Left lobe of liver (tissue), 2 donors: ENCODE measurements at regions not wholly inside any gene's neighbourhood (a gene's known extent, or its start where the extent isn't known, plus 50 kb on each side); places are given as distances from the start of the nearest gene placed in this dataset.

Experiments
- ATAC-seq: fragments of 200-7000 bp; cut with Tn5 transposase; one replicate; pipeline ENCODE4 v1.9.1; 2020; ENCODE audit warnings: mild to moderate bottlenecking, moderate library complexity
- DNase-seq: peaks from one replicate; pipeline ENCODE4 v3.0.0-alpha.2; 2020; ENCODE audit warnings: low spot score
- donor health status: DM: no; HTN: no; CAD: no; lungs with moderate emphysema.
- donor health status: DM: no; HTN: yes; CAD: no.

DNA sequence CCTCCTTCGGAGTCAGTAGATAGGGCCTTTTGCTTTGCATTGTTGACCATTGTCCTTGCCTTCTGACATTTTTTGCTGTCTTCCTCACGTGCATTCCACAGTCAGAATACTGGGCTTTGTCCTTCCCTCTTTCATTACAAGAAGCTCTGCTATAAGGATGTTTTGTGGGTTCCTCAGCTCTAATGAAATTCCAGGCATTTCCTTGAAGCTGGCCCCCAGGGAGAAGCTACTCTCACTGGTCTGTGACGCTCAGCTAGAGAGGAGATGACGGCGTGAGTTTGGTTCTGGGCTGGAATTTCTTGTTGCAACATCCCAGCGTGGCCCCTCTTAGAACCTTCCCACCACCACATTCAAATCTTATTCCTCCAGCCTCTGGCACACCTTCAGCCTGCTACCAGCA lies 210.2 kb downstream of the TJP1 start:
- ATAC-seq: no peak
- no peak for DNase-seq

GRCh38 chr15:29611057-29611456 lies 211.2 kb downstream of the TJP1 start:
- no peak for ATAC-seq
- DNase-seq: no peak

- DNase-seq: no peak
- ATAC-seq: no peak
These were observed 220.5 kb downstream of the TJP1 start for GRCh38 chr15:29601811-29602210.

DNA sequence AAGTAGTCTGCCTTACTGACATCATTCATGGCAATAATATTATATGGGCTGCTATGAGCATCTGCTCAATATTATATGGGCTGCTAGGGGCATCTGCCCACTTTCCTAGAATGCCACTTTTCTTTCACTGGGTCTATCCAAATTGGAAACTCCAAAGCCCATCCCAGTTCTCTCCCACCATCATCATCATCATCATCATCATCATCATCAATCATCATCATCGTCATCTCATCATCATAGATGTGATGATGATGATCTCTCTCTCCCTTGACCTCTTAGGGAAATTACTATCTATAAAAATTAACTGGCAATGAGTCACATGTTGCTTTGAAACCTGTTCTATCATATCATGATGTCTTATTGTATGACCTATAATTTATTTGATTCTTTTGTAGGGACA lies 222.0 kb downstream of the TJP1 start:
- no peak for DNase-seq
- no peak for ATAC-seq

- no peak for ATAC-seq
- no peak for DNase-seq
These were observed 226.0 kb downstream of the TJP1 start for GRCh38 chr15:29596266-29596665.

DNA sequence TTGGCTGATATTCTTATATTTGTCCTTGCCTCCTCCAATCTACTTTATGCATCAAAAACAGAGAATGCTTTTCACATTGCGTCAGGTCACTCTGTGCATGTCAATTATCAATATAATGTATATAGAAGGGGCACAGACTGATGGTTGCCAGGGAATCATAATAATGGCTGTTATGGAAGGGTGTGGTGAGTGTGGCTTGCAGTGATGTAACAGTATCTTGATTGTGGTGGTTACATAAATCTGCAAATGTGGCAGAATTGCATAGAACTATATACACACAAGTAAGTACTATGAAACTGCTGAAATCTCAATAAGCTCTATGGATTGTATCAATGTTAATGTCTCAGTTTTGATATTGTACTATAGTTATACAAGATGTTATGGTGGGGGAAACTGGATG lies 228.6 kb downstream of the TJP1 start:
- DNase-seq (no peak), ATAC-seq (no peak)

GRCh38 chr15:29593111-29593510 lies 229.2 kb downstream of the TJP1 start:
- DNase-seq (no peak), ATAC-seq (no peak)

- DNase-seq: no peak
- no peak for ATAC-seq
These were observed 231.6 kb downstream of the TJP1 start for GRCh38 chr15:29590701-29591100.

DNA sequence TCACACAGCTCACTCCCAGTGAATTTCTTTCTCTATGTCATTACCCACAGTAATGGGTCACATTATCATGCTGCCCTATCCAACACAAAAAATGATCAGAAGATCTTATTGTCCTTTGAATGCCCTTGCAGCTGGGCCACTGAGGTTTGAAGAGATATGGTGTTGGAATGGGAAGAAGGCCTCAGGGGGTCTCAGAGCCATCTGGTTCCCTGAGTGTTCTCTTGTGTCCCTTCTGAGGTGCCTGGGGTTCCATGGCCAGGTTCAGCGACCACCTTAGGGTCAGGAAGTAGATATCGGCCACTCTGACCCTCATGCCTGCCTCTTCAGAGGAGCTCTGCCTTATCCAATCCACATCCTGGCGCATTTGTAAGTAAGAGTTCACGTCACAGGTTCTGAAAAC lies 232.3 kb downstream of the TJP1 start:
- no peak for ATAC-seq
- DNase-seq: no peak

DNA sequence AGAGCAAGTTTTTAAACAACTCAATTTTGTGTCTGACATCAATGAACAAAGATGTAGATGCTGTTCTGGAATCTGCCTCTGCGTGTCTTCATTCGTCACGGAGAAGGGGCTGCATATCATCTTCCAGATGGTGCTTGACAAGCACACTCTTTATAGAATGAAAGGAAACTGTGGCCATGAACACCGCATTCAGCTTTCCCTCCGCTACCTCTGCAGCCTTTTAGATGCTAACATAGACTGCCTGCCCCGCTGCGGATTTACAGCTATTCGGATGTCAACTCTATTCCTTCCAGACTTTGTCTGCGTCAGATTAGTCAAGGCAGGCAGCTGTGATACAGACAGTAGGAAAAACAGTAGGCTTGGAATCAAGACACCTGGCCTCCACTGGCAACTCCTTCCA lies 232.9 kb downstream of the TJP1 start:
- no peak for DNase-seq

DNA sequence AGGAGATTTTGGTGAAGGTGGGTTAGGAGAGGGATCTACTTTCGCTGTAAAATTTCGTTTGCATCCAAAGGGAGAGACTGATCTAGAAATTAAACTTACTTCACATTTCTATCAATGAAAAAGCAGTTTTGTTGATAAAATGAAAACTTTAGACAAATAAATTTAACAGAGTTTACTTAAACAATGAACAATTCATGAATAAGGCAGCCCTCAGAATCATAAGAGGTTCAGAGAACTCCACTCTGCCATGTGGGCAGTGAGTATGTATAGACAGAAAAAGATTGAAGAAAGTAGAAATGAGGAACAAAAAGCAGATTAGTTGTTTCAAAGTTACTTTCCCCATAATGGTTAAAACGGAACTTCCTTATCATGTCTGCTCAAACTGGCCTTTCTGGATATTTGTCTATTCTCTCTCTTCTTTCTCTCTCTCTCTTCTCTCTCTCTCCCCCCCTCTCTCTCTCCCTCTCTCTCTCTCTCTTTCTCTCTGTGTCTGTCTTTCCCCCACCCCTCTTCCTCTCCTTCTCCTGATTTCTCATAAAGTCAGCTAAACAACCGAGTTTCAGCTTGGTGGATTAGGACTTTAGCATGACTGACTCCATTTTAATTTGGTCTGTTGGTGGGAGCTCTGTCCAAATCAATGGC lies 248.9 kb downstream of the TJP1 start:
- no peak for ATAC-seq

More for the DNA sequence above, 232.9 kb downstream of the TJP1 start:
- ATAC-seq: no peak

GRCh38 chr15:29571792-29572431 lies 250.4 kb downstream of the TJP1 start:
- ATAC-seq (peak; percentile 19), DNase-seq (no peak)

More for the DNA sequence above, 248.9 kb downstream of the TJP1 start:
- no peak for DNase-seq

DNA sequence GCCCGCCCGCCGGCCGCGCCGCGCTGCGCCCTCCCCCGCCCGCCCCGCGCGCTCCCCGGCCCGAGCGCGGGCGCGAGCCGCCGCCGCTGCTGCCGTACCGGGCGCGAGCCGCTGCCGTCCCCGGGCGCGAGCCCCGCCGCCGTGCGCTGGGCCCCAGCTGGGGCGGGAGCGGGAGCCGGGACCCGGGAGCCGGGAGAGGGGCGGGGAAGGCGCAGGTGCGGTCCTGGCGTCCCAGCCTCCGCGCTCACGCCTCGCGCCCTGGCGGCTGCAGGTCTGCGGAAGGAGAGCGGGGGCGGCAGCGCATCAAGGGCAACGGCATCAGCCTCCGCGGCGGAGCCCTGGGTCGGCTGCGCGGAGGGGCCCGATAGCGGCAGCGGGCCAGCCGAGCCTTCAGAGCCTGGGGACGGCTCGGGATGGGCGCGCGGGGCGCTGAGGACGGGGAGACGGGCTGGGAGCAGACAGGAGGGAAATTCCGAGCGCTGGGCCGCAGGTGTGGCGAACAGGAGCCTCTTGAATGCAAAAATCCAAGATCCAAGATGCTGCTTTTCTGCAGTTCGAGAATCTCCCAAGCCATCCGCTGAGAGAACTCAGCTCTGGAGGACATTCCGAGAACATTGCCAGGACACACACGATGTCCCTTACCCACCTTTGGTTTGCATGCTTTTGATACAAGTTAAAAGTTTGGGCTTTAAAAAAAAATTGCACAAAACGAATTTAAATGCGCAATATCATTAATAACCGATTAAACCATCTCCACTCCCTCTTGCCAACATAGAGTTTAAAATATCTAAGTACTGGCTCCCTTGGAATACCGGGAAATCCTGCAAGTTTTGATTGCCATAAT lies 251.1 kb downstream of the TJP1 start:
- DNase-seq (no peak), ATAC-seq (peak; percentile 64)

GRCh38 chr15:29570121-29570947 lies 251.9 kb downstream of the TJP1 start:
- DNase-seq (no peak), ATAC-seq (peak; percentile 46)

DNA sequence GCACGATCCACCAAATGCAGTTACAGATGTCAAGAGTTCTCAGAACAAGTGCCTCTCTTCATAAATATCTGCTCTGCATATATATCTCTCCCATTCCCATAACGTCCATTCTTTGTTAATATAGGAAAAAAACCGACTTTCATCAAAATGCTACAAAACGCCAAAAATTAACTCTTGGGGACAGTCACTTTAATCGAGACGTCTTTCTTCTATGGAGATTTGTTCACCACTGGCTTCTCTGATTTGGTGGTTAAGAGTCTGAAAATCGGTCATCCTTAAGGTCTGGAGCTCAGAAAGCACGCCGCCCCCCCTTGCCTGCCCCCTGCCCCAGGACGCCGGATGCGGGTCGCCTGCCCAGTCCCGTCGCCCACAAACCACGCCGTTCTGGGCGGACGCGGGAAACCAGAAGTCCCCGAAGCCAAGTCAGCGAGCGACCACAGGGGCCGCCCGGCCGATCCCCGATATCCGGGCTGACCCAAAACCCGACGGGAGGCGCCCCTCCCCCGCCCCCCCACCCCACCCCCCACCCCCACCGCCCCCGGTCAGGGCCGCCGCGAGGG lies 252.7 kb downstream of the TJP1 start:
- no peak for ATAC-seq
- no peak for DNase-seq

DNA sequence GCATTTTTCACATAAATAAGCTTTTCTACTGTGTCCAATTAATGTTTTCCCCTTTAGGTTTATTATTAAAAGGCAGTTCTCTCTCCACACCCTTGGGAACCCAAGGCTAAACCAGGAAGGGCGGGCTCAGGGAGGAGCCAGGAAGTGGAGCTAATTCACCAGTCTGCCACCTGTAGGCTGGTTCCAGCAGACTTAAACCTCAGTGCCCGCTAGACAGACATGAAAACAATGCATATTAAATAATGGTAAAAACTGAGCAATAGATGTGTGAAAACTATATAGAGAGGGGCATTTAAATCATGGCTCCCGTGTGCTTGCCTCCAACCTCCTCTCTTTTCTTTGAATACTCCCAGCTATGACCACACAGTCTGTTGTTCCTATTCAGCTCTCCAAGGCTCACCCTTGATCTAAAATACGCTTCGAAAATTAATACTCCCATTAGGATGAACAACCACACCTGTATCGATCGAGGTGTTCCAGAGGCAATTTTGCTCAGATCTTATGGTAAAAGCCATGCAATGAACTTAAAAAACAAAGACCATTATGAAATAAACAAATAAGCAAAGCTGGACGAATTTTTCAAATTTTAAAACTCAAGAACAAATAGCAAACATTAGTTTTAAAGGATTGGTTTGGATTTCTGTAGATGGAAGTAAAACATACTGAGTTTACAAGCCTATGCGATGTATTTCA lies 253.3 kb downstream of the TJP1 start:
- ATAC-seq: peak; percentile 71
- DNase-seq: no peak

- no peak for DNase-seq
- no peak for ATAC-seq
These were observed 254.9 kb downstream of the TJP1 start for GRCh38 chr15:29567336-29567735.

DNA sequence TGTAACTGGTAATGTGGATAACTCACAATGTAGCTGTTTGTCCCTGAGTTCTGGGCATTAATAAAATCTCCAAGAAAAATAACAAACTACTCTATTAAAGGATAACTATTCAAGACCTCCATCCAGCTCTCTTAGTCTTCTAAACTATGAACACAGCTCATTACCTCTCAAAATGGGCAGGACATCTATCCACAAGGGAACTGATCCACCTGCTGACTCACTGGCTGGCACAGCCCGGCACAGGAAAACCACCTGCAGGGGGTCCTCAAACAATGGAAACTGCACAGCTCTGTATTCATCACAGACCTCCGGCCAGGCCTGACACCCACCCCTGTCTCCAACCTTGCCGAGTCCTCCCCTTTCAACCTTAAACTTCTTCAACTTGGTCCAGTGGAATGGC lies 255.4 kb downstream of the TJP1 start:
- no peak for ATAC-seq

GRCh38 chr15:29563112-29563511 lies 259.2 kb downstream of the TJP1 start:
- ATAC-seq (no peak), DNase-seq (no peak)

More for the DNA sequence above, 255.4 kb downstream of the TJP1 start:
- DNase-seq: no peak

DNA sequence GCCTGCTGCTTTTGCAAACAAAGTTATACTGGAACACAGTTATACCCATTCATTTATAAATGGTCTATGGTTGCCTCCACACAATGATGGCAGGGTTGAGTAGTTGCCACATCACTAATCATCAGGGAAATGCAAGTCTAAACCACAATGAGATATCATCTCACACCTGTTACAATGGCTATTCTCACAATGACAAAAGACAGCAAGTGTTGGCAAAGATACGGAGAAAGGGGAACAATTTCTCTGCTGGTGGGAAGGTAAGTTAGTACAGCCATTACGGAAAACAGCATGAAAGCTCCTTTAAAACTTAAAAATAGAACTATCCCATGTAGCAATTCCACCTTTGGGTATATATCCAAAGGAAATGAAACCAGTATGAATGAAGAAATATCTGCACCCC lies 261.4 kb downstream of the TJP1 start:
- DNase-seq (no peak), ATAC-seq (no peak)
